GM23338 (cell line): ENCODE measurements at regions not wholly inside any gene's neighbourhood (a gene's known extent, or its start where the extent isn't known, plus 50 kb on each side); places are given as distances from the start of the nearest gene placed in this dataset.

ENCODE experiments used
- ATAC-seq: fragments of 200-7000 bp; cut with Tn5 transposase; 3 replicates; pipeline ENCODE4 v1.9.1; 2020
- DNase-seq: peaks from one replicate; pipeline ENCODE4 v3.0.0-alpha.2; 2015; ENCODE audit warnings: low spot score
- H2AFZ ChIP-seq: fragments of 200-600 bp; sonication (generic); 2 replicates; pipeline ENCODE4 v1.8.0; 2016; ENCODE audit warnings: antibody characterized with exemption, mild to moderate bottlenecking, moderate library complexity
- H3F3A ChIP-seq: fragments of 200-600 bp; sonication (generic); replicated peaks from 2 replicates; pipeline ENCODE4 v1.8.0; 2017; ENCODE audit warnings: antibody characterized with exemption, mixed run types, low read depth
- H3K27ac ChIP-seq: fragments of 200-600 bp; sonication (generic); 2 replicates; pipeline ENCODE4 v1.6.1; 2016; ENCODE audit warnings: low read depth
- H3K27me3 ChIP-seq: fragments of 200-600 bp; sonication (generic); 2 replicates; pipeline ENCODE4 v1.8.0; 2016; ENCODE audit warnings: mild to moderate bottlenecking, mixed run types, moderate library complexity; ENCODE audit not compliant: insufficient read depth
- H3K36me3 ChIP-seq: fragments of 200-600 bp; sonication (generic); 2 replicates; pipeline ENCODE4 v1.8.0; 2016; ENCODE audit warnings: mild to moderate bottlenecking; ENCODE audit not compliant: insufficient read depth
- H3K4me1 ChIP-seq: fragments of 200-600 bp; sonication (generic); 2 replicates; pipeline ENCODE4 v1.8.0; 2016; ENCODE audit warnings: mild to moderate bottlenecking, moderate library complexity; ENCODE audit not compliant: insufficient read depth
- H3K4me2 ChIP-seq: fragments of 200-600 bp; sonication (generic); 2 replicates; pipeline ENCODE4 v1.7.1; 2017; ENCODE audit warnings: mixed run types
- H3K4me3 ChIP-seq: fragments of 200-600 bp; sonication (generic); 2 replicates; pipeline ENCODE4 v1.6.1; 2016; ENCODE audit warnings: mixed run types
- H3K79me2 ChIP-seq: fragments of 200-600 bp; sonication (generic); replicated peaks from 2 replicates; pipeline ENCODE4 v1.8.0; 2017; ENCODE audit warnings: mild to moderate bottlenecking; ENCODE audit not compliant: insufficient read depth
- H3K9me2 ChIP-seq: fragments of 200-600 bp; sonication (generic); 2 replicates; pipeline ENCODE4 v1.8.0; 2017; ENCODE audit not compliant: insufficient read depth
- H4K20me1 ChIP-seq: fragments of 200-600 bp; sonication (generic); replicated peaks from 2 replicates; pipeline ENCODE4 v1.8.0; 2017; ENCODE audit warnings: mild to moderate bottlenecking; ENCODE audit not compliant: insufficient read depth
- H3K27ac Mint-ChIP-seq: 2 replicates; pipeline ENCODE4 v1.8.0; 2020; ENCODE audit warnings: inconsistent platforms, mild to moderate bottlenecking, moderate library complexity, mixed read lengths
- H3K27me3 Mint-ChIP-seq: 3 replicates; pipeline ENCODE4 v1.8.0; 2022; ENCODE audit warnings: low read depth, mild to moderate bottlenecking, moderate library complexity, mixed read lengths, inconsistent platforms; ENCODE audit not compliant: insufficient read depth, poor library complexity
- H3K36me3 Mint-ChIP-seq: 3 replicates; pipeline ENCODE4 v1.8.0; 2021; ENCODE audit warnings: low read depth, mild to moderate bottlenecking, inconsistent platforms, moderate library complexity, mixed read lengths
- H3K4me1 Mint-ChIP-seq: 3 replicates; pipeline ENCODE4 v1.8.0; 2020; ENCODE audit warnings: mild to moderate bottlenecking, inconsistent platforms, mixed read lengths
- H3K4me3 Mint-ChIP-seq: 3 replicates; pipeline ENCODE4 v1.8.0; 2021; ENCODE audit warnings: moderate library complexity, mild to moderate bottlenecking, inconsistent platforms, mixed read lengths
- H3K9me3 Mint-ChIP-seq: 3 replicates; pipeline ENCODE4 v1.8.0; 2020; ENCODE audit warnings: moderate library complexity, mild to moderate bottlenecking, inconsistent platforms, mixed read lengths
- CREB1 ChIP-seq: fragments of 250-450 bp; sonication (Bioruptor Pico); IDR thresholded peaks from 2 replicates; pipeline ENCODE4 v1.5.0; 2020; ENCODE audit warnings: low read depth, mild to moderate bottlenecking, moderate library complexity
- CTCF ChIP-seq, 2 experiments: fragments of 200-600 bp in 1 of 2; sonication (generic) in 1 of 2; conservative IDR thresholded peaks; 2 replicates each; pipeline versions ENCODE4 v1.5.1 to v1.6.1; 2016 to 2017; ENCODE audit warnings: antibody characterized with exemption in 2 of 2, low read depth in 2 of 2, mild to moderate bottlenecking in 2 of 2, moderate library complexity in 1 of 2
- ETS1 ChIP-seq: IDR thresholded peaks from 2 replicates; pipeline ENCODE4 v1.6.1; 2016; ENCODE audit warnings: antibody characterized with exemption
- EZH2 ChIP-seq: fragments of 200-600 bp; sonication (generic); IDR thresholded peaks from one replicate; pipeline ENCODE4 v1.8.0; 2017; ENCODE audit warnings: antibody characterized with exemption, mild to moderate bottlenecking, low read depth; ENCODE audit not compliant: unreplicated experiment
- EZH2phosphoT487 ChIP-seq: fragments of 200-600 bp; sonication (generic); IDR thresholded peaks from one replicate; pipeline ENCODE4 v1.8.1; 2018; ENCODE audit warnings: antibody characterized with exemption; ENCODE audit not compliant: unreplicated experiment
- JUNB ChIP-seq: IDR thresholded peaks from one replicate; pipeline ENCODE4 v1.6.1; 2016; ENCODE audit warnings: antibody characterized with exemption; ENCODE audit not compliant: unreplicated experiment
- NANOG ChIP-seq: IDR thresholded peaks from 2 replicates; pipeline ENCODE4 v1.6.1; 2016; ENCODE audit warnings: antibody characterized with exemption, borderline replicate concordance
- POLR2AphosphoS5 ChIP-seq: IDR thresholded peaks from 2 replicates; pipeline ENCODE4 v1.6.1; 2016; ENCODE audit warnings: antibody characterized with exemption, low read depth
- REST ChIP-seq: IDR thresholded peaks from one replicate; pipeline ENCODE4 v1.6.1; 2018; ENCODE audit warnings: antibody characterized with exemption; ENCODE audit not compliant: unreplicated experiment

GRCh38 chr21:35764077-35764476 is 296.2 kb downstream of the SETD4 start:
- H3F3A ChIP-seq = no peaks in the 10 kb centered on the region
- no peak overlapping the region for H3K4me2 ChIP-seq
- no peaks in the 10 kb centered on the region for H4K20me1 ChIP-seq
- no peaks in the 10 kb centered on the region for H3K79me2 ChIP-seq
- H3K27me3 ChIP-seq = no peaks in the 10 kb centered on the region
- ATAC-seq = no peak
- Mint-ChIP-seq H3K9me3 (no peaks in the 10 kb centered on the region), H3K27me3 (peaks cover 2% of the 10 kb centered on the region), H3K36me3 (no peaks in the 10 kb centered on the region), H3K4me3 (no peak overlapping the region), H3K4me1 (peaks cover 10% of the 10 kb centered on the region), H3K27ac (no peak overlapping the region)
- peaks cover 7% of the 10 kb centered on the region; the same call in 1 of the 2 replicates for H3K4me1 ChIP-seq
- DNase-seq = no peak
- H3K27ac ChIP-seq = no peak overlapping the region
- H3K9me2 ChIP-seq = peaks cover 16% of the 10 kb centered on the region
- no peak for TF ChIP-seq ETS1
- no peak for TF ChIP-seq EZH2
- no peak for TF ChIP-seq REST
- TF ChIP-seq JUNB = no peak
- no peak for TF ChIP-seq CREB1
- no peak for TF ChIP-seq POLR2AphosphoS5
- H3K4me3 ChIP-seq = no peak overlapping the region
- H3K36me3 ChIP-seq = no peaks in the 10 kb centered on the region
- H2AFZ ChIP-seq = no peak overlapping the region

- no peaks in the 10 kb centered on the region for H3K27me3 ChIP-seq
- no peak for DNase-seq
- H4K20me1 ChIP-seq = no peaks in the 10 kb centered on the region
- peaks cover 9% of the 10 kb centered on the region for H3K9me2 ChIP-seq
- H3K36me3 ChIP-seq = no peaks in the 10 kb centered on the region
- H3K4me1 ChIP-seq = no peaks in the 10 kb centered on the region
- no peak overlapping the region for H3K4me3 ChIP-seq
- ATAC-seq = no peak
- no peak for TF ChIP-seq JUNB
- TF ChIP-seq CTCF (conservative IDR thresholded peaks at IDR 0.05; ENCODE audit: low read depth in 2 of 2) = no peak
- no peak for TF ChIP-seq EZH2
- no peak for TF ChIP-seq POLR2AphosphoS5
- no peak for TF ChIP-seq EZH2phosphoT487
- TF ChIP-seq NANOG = no peak
- H3K27ac ChIP-seq = no peak overlapping the region
- peaks cover 8% of the 10 kb centered on the region; the same call in 2 of the 3 replicates for H3K9me3 Mint-ChIP-seq
- H3K27ac Mint-ChIP-seq = no peak overlapping the region
- no peak overlapping the region for H3K4me2 ChIP-seq
- H3F3A ChIP-seq = no peaks in the 10 kb centered on the region
- H3K27me3 Mint-ChIP-seq = peaks cover 2% of the 10 kb centered on the region
- peaks cover 7% of the 10 kb centered on the region; the same call in 2 of the 3 replicates for H3K4me1 Mint-ChIP-seq
- H2AFZ ChIP-seq = no peak overlapping the region
- no peaks in the 10 kb centered on the region for H3K36me3 Mint-ChIP-seq
- no peak overlapping the region for H3K4me3 Mint-ChIP-seq
- H3K79me2 ChIP-seq = no peaks in the 10 kb centered on the region
These were observed 305.7 kb downstream of the SETD4 start for GRCh38 chr21:35754583-35754982.
